SU-DHL-6 (cell line): ENCODE measurements at regions not wholly inside any gene's neighbourhood (a gene's known extent, or its start where the extent isn't known, plus 50 kb on each side); places are given as distances from the start of the nearest gene placed in this dataset.

ENCODE experiments used
- H2AFZ ChIP-seq: fragments of 200-600 bp; sonication (generic); 2 replicates; pipeline ENCODE4 v1.6.1; 2014; ENCODE audit warnings: low read depth, mild to moderate bottlenecking, moderate library complexity, mixed read lengths, antibody characterized with exemption, low read length; ENCODE audit not compliant: severe bottlenecking
- H3F3A ChIP-seq: fragments of 200-600 bp; shearing (Covaris generic); 2 replicates; pipeline ENCODE4 v1.6.0; 2016; ENCODE audit warnings: antibody characterized with exemption, mild to moderate bottlenecking; ENCODE audit not compliant: insufficient read depth
- H3K27ac ChIP-seq: fragments of 200-600 bp; sonication (generic); 2 replicates; pipeline ENCODE4 v1.5.1; 2016; ENCODE audit warnings: low read depth, mild to moderate bottlenecking, low read length, moderate library complexity, mixed read lengths
- H3K27me3 ChIP-seq: fragments of 200-600 bp; sonication (generic), shearing (Covaris generic); 2 replicates; pipeline ENCODE4 v1.6.0; 2014; ENCODE audit warnings: mild to moderate bottlenecking, low read length
- H3K36me3 ChIP-seq: fragments of 200-600 bp; sonication (generic); 2 replicates; pipeline ENCODE4 v1.6.1; 2014; ENCODE audit warnings: mild to moderate bottlenecking, low read length, mixed read lengths
- H3K4me2 ChIP-seq: fragments of 300-600, 200-600 bp; shearing (Covaris generic), sonication (generic); 2 replicates; pipeline ENCODE4 v1.6.0; 2014; ENCODE audit warnings: low read length, low read depth, mild to moderate bottlenecking; ENCODE audit not compliant: poor library complexity, severe bottlenecking
- H3K4me3 ChIP-seq: fragments of 200-600 bp; sonication (generic); 2 replicates; pipeline ENCODE4 v1.5.1; 2014; ENCODE audit warnings: antibody characterized with exemption, low read length, mild to moderate bottlenecking, mixed read lengths; ENCODE audit not compliant: insufficient read depth, poor library complexity, severe bottlenecking
- H3K79me2 ChIP-seq: fragments of 200-600 bp; sonication (generic); 2 replicates; pipeline ENCODE4 v1.6.1; 2014; ENCODE audit warnings: mild to moderate bottlenecking, low read length, moderate library complexity; ENCODE audit not compliant: insufficient read depth
- H3K9ac ChIP-seq: fragments of 200-600 bp; sonication (generic); 2 replicates; pipeline ENCODE4 v1.7.0; 2014; ENCODE audit warnings: mild to moderate bottlenecking, low read length
- H3K9me2 ChIP-seq: fragments of 200-600 bp; sonication (generic); replicated peaks from 2 replicates; pipeline ENCODE4 v1.6.1; 2014; ENCODE audit warnings: low read length; ENCODE audit not compliant: insufficient read depth
- H3K9me3 ChIP-seq: fragments of 200-600 bp; sonication (generic); 2 replicates; pipeline ENCODE4 v1.6.1; 2014; ENCODE audit warnings: low read length, mixed read lengths; ENCODE audit not compliant: insufficient read depth
- H4K20me1 ChIP-seq: fragments of 200-600 bp; sonication (generic); 2 replicates; pipeline ENCODE4 v1.6.1; 2014; ENCODE audit warnings: low read depth, mild to moderate bottlenecking, antibody characterized with exemption, low read length, moderate library complexity, mixed read lengths
- CTCF ChIP-seq: fragments of 200-600 bp; sonication (generic); IDR thresholded peaks from one replicate; pipeline ENCODE4 v1.5.1; 2017; ENCODE audit warnings: antibody characterized with exemption, mild to moderate bottlenecking, low read length, moderate library complexity; ENCODE audit not compliant: insufficient read depth, poor library complexity, severe bottlenecking
- EZH2phosphoT487 ChIP-seq: fragments of 200-600 bp; sonication (generic), shearing (Covaris generic); conservative IDR thresholded peaks from 2 replicates; pipeline ENCODE4 v1.6.1; 2018; ENCODE audit warnings: mild to moderate bottlenecking, antibody characterized with exemption, low read length, moderate library complexity, mixed read lengths

GRCh38 chr5:145110834-145111233 lies 724.3 kb downstream of the PRELID2 start:
- no peaks in the 10 kb centered on the region for H3K27me3 ChIP-seq
- no peaks in the 10 kb centered on the region for H3F3A ChIP-seq
- no peaks in the 10 kb centered on the region for H3K36me3 ChIP-seq
- no peak overlapping the region for H3K9ac ChIP-seq
- H2AFZ ChIP-seq, result no peak overlapping the region
- H3K9me2 ChIP-seq, result no peaks in the 10 kb centered on the region
- no peak for TF ChIP-seq EZH2phosphoT487
- TF ChIP-seq CTCF, result no peak
- H3K9me3 ChIP-seq, result no peaks in the 10 kb centered on the region
- H4K20me1 ChIP-seq, result no peaks in the 10 kb centered on the region
- H3K4me2 ChIP-seq, result no peak overlapping the region
- no peak overlapping the region for H3K4me3 ChIP-seq
- no peak overlapping the region for H3K27ac ChIP-seq
- no peaks in the 10 kb centered on the region for H3K79me2 ChIP-seq

GRCh38 chr5:145110181-145110580 lies 725.0 kb downstream of the PRELID2 start:
- Histone ChIP-seq H3K4me3 (no peak overlapping the region), H4K20me1 (no peaks in the 10 kb centered on the region), H3K27ac (no peak overlapping the region), H3K36me3 (no peaks in the 10 kb centered on the region), H3K4me2 (no peak overlapping the region), H3K27me3 (no peaks in the 10 kb centered on the region), H3K9ac (no peak overlapping the region), H3K9me2 (no peaks in the 10 kb centered on the region), H3F3A (no peaks in the 10 kb centered on the region), H3K79me2 (no peaks in the 10 kb centered on the region), H2AFZ (no peak overlapping the region), H3K9me3 (no peaks in the 10 kb centered on the region)
- no peak for TF ChIP-seq EZH2phosphoT487

GRCh38 chr5:145105384-145105783 lies 729.8 kb downstream of the PRELID2 start:
- H3K9me2 ChIP-seq, result no peaks in the 10 kb centered on the region
- no peak for TF ChIP-seq EZH2phosphoT487
- TF ChIP-seq CTCF, result no peak
- H3K27me3 ChIP-seq, result no peaks in the 10 kb centered on the region
- no peak overlapping the region for H3K4me3 ChIP-seq
- no peaks in the 10 kb centered on the region for H3K36me3 ChIP-seq
- no peak overlapping the region for H2AFZ ChIP-seq
- no peaks in the 10 kb centered on the region for H3K79me2 ChIP-seq
- no peak overlapping the region for H3K4me2 ChIP-seq
- H4K20me1 ChIP-seq, result no peaks in the 10 kb centered on the region
- H3K27ac ChIP-seq, result no peak overlapping the region
- H3K9me3 ChIP-seq, result no peaks in the 10 kb centered on the region
- H3F3A ChIP-seq, result no peaks in the 10 kb centered on the region
- no peak overlapping the region for H3K9ac ChIP-seq

GRCh38 chr5:145104106-145104505 lies 731.0 kb downstream of the PRELID2 start:
- no peaks in the 10 kb centered on the region for H3F3A ChIP-seq
- no peak overlapping the region for H2AFZ ChIP-seq
- no peaks in the 10 kb centered on the region for H4K20me1 ChIP-seq
- H3K27ac ChIP-seq, result no peak overlapping the region
- no peaks in the 10 kb centered on the region for H3K79me2 ChIP-seq
- no peaks in the 10 kb centered on the region for H3K9me2 ChIP-seq
- H3K27me3 ChIP-seq, result no peaks in the 10 kb centered on the region
- no peak overlapping the region for H3K9ac ChIP-seq
- no peak overlapping the region for H3K4me2 ChIP-seq
- H3K9me3 ChIP-seq, result no peaks in the 10 kb centered on the region
- no peaks in the 10 kb centered on the region for H3K36me3 ChIP-seq
- H3K4me3 ChIP-seq, result no peak overlapping the region
- TF ChIP-seq CTCF (no peak), EZH2phosphoT487 (no peak)
